ENCODE measurements at regions not wholly inside any gene's neighbourhood (a gene's known extent, or its start where the extent isn't known, plus 50 kb on each side); places are given as distances from the start of the nearest gene placed in this dataset.

GRCh38 chr16:50480206-50480605, 68.0 kb upstream of the NKD1 start:
- DNase-seq (ENCODE audit: low spot score in 2 of 2) = no peak
- no peak overlapping the region for H3K4me3 ChIP-seq (ENCODE audit: low read depth, poor library complexity, severe bottlenecking)
- intact Hi-C loops (cut with DNase I; ENCODE audit: low total_unique reads) = no loop called here
- TF ChIP-seq POLR2A (IDR thresholded peaks at IDR 0.05) (no peak), CTCF (IDR thresholded peaks at IDR 0.05) (no peak)
- WGBS, 2 donors = 58 to 60% methylated on average over 3 of the region's 3 CpGs

- WGBS, 2 donors = 83 to 85% methylated on average over 5 of the region's 5 CpGs
Observed at GRCh38 chr16:50479771-50480170, 68.4 kb upstream of the NKD1 start.

GRCh38 chr16:50478773-50479149, 69.4 kb upstream of the NKD1 start:
- DNase-seq (ENCODE audit: low spot score in 2 of 2) = peak in 1 of 2 donors; percentile 80
- intact Hi-C loops (cut with DNase I; ENCODE audit: low total_unique reads) = no loop called here
- WGBS, 2 donors = 23 to 38% methylated on average over 7 to 9 of the region's 9 CpGs
- no peak overlapping the region for H3K4me3 ChIP-seq (ENCODE audit: low read depth, poor library complexity, severe bottlenecking)
- no peak for TF ChIP-seq CTCF (IDR thresholded peaks at IDR 0.05)
- TF ChIP-seq POLR2A (IDR thresholded peaks at IDR 0.05) = no peak

More at GRCh38 chr16:50479771-50480170, 68.4 kb upstream of the NKD1 start:
- TF ChIP-seq POLR2A (IDR thresholded peaks at IDR 0.05) = no peak
- TF ChIP-seq CTCF (IDR thresholded peaks at IDR 0.05) = no peak
- H3K4me3 ChIP-seq (ENCODE audit: low read depth, poor library complexity, severe bottlenecking) = no peak overlapping the region
- peak in 1 of 2 donors; percentile 60 for DNase-seq (ENCODE audit: low spot score in 2 of 2)
- intact Hi-C loops (cut with DNase I; ENCODE audit: low total_unique reads) = no loop called here

DNA sequence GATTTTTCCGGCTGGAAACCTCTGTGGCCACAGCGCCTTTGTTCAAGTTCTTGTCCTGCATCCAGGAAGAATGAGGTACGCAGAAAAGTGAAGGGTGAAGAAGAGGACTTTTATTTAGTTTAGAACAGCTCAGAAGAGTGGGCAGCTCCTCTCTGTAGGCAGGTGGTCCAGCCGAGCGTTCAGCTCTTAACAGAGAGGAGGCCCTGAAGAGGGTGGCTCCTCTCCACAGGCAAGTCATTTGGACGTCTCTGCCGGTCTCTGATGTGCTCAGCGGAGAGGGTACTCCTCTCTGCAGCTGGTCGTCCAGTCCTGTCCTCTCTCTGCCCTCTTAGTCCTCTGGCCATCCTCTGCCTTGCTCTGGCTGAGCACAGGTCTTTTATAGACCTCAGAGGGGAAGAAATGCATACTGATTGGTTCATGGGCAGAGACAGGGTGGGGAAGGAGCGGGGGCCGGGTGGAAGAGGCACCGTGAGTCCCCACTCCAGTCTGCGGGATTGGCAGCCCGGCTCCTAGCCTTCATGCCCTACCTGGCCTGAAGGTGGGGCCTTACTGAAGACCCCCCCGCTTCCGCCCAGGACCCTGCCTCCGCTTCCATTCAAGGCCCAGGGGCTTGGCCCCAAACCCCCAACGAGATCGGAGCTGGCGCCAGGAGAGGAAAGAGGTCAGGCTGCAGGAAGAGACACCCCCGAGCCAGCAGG, 70.0 kb upstream of the NKD1 start:
- DNase-seq (ENCODE audit: low spot score in 2 of 2) = peak in 1 of 2 donors; percentile 73
- intact Hi-C loops (cut with DNase I; ENCODE audit: low total_unique reads) = no loop called here
- no peak overlapping the region for H3K4me3 ChIP-seq (ENCODE audit: low read depth, poor library complexity, severe bottlenecking)
- no peak for TF ChIP-seq POLR2A (IDR thresholded peaks at IDR 0.05)
- 52 to 58% methylated on average over 21 of the region's 21 CpGs for WGBS, 2 donors

DNA sequence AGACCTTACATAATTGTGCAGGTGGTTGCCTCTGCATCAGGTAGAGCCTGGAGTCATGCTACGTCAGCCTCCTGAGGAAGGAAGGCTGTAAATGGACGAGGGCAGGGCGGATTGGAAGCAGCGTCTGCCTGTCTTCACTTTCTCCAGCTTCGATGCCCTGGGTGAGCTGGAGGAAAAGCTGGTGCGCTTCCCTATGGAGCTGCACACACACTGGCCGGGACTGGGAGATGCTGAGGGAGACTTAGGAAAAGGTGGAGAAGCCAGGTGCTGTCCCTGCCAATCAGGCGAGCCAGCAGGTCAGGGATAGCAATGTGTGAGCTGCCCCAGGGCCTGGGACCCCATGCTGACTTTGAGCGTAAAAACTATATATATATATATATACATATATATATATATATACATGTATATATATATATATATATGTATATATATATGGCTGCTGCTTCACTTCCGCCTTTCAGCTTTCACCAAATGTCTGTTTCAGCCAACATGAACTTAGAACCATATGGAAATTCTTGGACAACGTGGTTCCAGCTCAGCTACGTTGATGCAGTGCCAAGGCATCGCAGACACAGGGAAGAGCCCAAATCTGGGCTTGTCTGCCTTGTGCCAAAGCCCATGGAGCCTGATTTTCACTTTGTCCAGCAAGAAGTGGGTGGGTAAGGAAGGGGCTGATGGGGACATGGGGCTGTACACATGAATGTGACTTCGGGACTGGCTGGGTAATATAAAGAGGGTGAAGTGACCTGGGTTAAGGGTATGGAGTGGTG, 71.5 kb upstream of the NKD1 start:
- intact Hi-C loops (cut with DNase I; ENCODE audit: low total_unique reads) = no loop called here
- TF ChIP-seq CTCF (IDR thresholded peaks at IDR 0.05) = no peak
- no peak for TF ChIP-seq POLR2A (IDR thresholded peaks at IDR 0.05)
- DNase-seq (ENCODE audit: low spot score in 2 of 2) = peak in 1 of 2 donors; percentile 74
- WGBS, 2 donors = 65 to 76% methylated on average over 14 of the region's 14 CpGs
- H3K4me3 ChIP-seq (ENCODE audit: low read depth, poor library complexity, severe bottlenecking) = no peak overlapping the region

- TF ChIP-seq POLR2A (IDR thresholded peaks at IDR 0.05) (no peak), CTCF (IDR thresholded peaks at IDR 0.05) (no peak)
- peak in 1 of 2 donors; percentile 42 for DNase-seq (ENCODE audit: low spot score in 2 of 2)
- intact Hi-C loops (cut with DNase I; ENCODE audit: low total_unique reads) = no loop called here
- H3K4me3 ChIP-seq (ENCODE audit: low read depth, poor library complexity, severe bottlenecking) = no peak overlapping the region
- WGBS, 2 donors = 89% methylated on average over 3 of the region's 3 CpGs
Observed at GRCh38 chr16:50475170-50475569, 73.0 kb upstream of the NKD1 start.
